Stimulated activated CD8-positive, alpha-beta memory T cell treated with anti-CD3 and anti-CD28 coated beads, Interleukin-12 subunit alpha, Interleukin-12 subunit beta, amount 100 ng/mL, for 24 hours (primary cell): ENCODE measurements at regions not wholly inside any gene's neighbourhood (a gene's known extent, or its start where the extent isn't known, plus 50 kb on each side); places are given as distances from the start of the nearest gene placed in this dataset.
"Not testable (repeated sequence)": the region's sequence is repeated elsewhere in the genome, so short reads cannot be mapped to it uniquely, and the experiment has no call there.

Source experiments
- DNase-seq: peaks from one replicate; pipeline ENCODE4 v3.0.0-alpha.2; 2020; ENCODE audit errors: extremely low read depth

- not testable (repeated sequence) for DNase-seq
These were observed 83.1 kb upstream of the GOLGA6L4 start for GRCh38 chr15:84152381-84152979.

- not testable (repeated sequence) for DNase-seq
These were observed 81.9 kb upstream of the GOLGA6L4 start for GRCh38 chr15:84153655-84154140.

GRCh38 chr15:84154314-84154713 lies 81.3 kb upstream of the GOLGA6L4 start:
- not testable (repeated sequence) for DNase-seq

- DNase-seq = not testable (repeated sequence)
These were observed 80.8 kb upstream of the GOLGA6L4 start for GRCh38 chr15:84154787-84155186.

- not testable (repeated sequence) for DNase-seq
These were observed 79.6 kb upstream of the GOLGA6L4 start for GRCh38 chr15:84155792-84156587.

- not testable (repeated sequence) for DNase-seq
These were observed 79.1 kb upstream of the GOLGA6L4 start for GRCh38 chr15:84156588-84156840.

GRCh38 chr15:84157056-84157632 lies 78.4 kb upstream of the GOLGA6L4 start:
- DNase-seq = not testable (repeated sequence)

GRCh38 chr15:84157857-84158256 lies 77.7 kb upstream of the GOLGA6L4 start:
- not testable (repeated sequence) for DNase-seq

GRCh38 chr15:84159346-84160269 lies 76.0 kb upstream of the GOLGA6L4 start:
- not testable (repeated sequence) for DNase-seq

- DNase-seq = not testable (repeated sequence)
These were observed 70.9 kb upstream of the GOLGA6L4 start for GRCh38 chr15:84164423-84165292.

GRCh38 chr15:84170029-84170428 lies 65.5 kb upstream of the GOLGA6L4 start:
- DNase-seq = not testable (repeated sequence)

- not testable (repeated sequence) for DNase-seq
These were observed 62.4 kb upstream of the GOLGA6L4 start for GRCh38 chr15:84173231-84173610.
